ENCODE measurements at regions not wholly inside any gene's neighbourhood (a gene's known extent, or its start where the extent isn't known, plus 50 kb on each side); places are given as distances from the start of the nearest gene placed in this dataset.

DNA sequence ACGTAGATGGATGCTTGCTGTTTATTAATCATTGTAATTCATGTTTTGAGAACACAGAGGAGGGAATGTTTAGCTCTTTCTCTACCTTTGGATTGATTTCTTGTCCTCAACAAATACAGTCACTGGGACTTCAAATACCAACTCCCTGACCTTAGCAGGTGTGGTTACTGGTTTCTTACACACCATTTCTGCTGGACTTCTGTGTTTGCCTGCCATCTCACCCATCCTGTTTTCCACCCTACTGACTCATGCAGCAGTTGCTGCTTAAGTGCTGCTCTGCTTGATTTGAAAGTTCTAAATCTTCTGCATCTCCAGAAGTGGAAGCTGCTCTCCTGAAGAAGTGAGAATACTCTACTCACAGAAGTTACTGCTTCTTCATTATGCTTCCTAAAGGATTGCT, 170.3 kb downstream of the ZPLD1 start:
- WGBS, result 72% methylated on average over 1 of the region's 1 CpG
- Histone ChIP-seq H3K27me3 (ENCODE audit: control insufficient read depth, insufficient read depth) (no peaks in the 10 kb centered on the region), H3K4me3 (ENCODE audit: low read length) (no peak overlapping the region), H3K9me3 (ENCODE audit: control insufficient read depth, low read length) (no peaks in the 10 kb centered on the region), H3K4me1 (ENCODE audit: control insufficient read depth, insufficient read depth, low read length) (no peaks in the 10 kb centered on the region), H3K27ac (ENCODE audit: low read length) (no peak overlapping the region)
- ATAC-seq (no peak), DNase-seq (no peak)
- intact Hi-C loops (cut with DNase I), result no loop called here

- DNase-seq, result no peak
Observed at GRCh38 chr3:102608875-102609274, 174.1 kb downstream of the ZPLD1 start.

DNA sequence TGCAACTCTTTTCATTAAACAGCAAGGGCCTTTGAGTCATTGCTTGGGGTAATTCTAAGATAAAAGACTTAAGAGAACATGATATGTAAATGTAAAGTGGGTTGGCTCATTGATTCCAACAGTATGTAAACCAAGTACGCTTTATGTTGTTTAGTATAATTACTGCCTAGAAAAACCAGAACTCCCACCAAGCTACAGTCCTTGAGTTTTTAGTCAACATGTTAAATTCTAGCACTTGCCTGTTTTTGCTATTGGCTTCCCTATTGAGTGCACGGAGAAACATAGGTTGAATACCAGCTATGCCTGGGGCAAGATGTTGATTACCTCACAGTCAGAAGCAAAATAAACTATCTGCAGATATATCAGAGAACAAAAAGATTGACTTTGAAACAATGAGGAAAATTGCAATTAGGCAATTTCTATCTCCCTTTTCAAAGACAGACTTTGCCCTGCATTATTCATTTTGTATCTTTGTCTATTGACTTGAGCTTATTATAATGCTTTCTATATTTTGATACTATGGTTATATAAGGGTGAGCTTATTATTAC, 179.3 kb downstream of the ZPLD1 start:
- WGBS, result 84% methylated on average over 2 of the region's 2 CpGs

More at GRCh38 chr3:102608875-102609274, 174.1 kb downstream of the ZPLD1 start:
- no peaks in the 10 kb centered on the region for H3K4me1 ChIP-seq (ENCODE audit: control insufficient read depth, insufficient read depth, low read length)
- H3K27me3 ChIP-seq (ENCODE audit: control insufficient read depth, insufficient read depth), result no peaks in the 10 kb centered on the region
- ATAC-seq, result no peak
- H3K27ac ChIP-seq (ENCODE audit: low read length), result no peak overlapping the region
- WGBS, result 69% methylated on average over 2 of the region's 2 CpGs
- no peak overlapping the region for H3K4me3 ChIP-seq (ENCODE audit: low read length)
- H3K9me3 ChIP-seq (ENCODE audit: control insufficient read depth, low read length), result no peaks in the 10 kb centered on the region
- intact Hi-C loops (cut with DNase I), result no loop called here

DNA sequence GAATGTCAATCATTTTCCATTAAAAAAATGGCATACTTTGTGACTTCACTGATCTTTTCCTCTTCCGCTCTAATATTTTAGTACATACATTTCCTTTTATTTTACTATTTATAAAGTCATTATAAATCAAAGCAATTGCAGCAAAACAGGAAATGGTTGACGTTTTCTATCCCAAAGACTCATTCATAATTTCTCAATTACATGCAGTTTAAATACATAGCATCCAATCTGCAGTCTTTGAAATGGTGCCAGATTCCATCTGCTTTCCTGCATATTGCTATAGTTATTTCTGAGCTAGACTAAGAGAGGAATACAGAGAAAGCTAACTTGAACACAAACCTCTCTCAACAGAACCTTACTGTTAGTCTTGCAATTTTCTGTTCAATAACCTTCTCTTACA, 179.8 kb downstream of the ZPLD1 start:
- no peaks in the 10 kb centered on the region for H3K27me3 ChIP-seq (ENCODE audit: control insufficient read depth, insufficient read depth)
- no peaks in the 10 kb centered on the region for H3K4me1 ChIP-seq (ENCODE audit: control insufficient read depth, insufficient read depth, low read length)
- DNase-seq (no peak), ATAC-seq (no peak)
- WGBS, result 37% methylated on average over 2 of the region's 2 CpGs
- H3K9me3 ChIP-seq (ENCODE audit: control insufficient read depth, low read length), result no peaks in the 10 kb centered on the region
- intact Hi-C loops (cut with DNase I), result no loop called here
- H3K4me3 ChIP-seq (ENCODE audit: low read length), result no peak overlapping the region
- H3K27ac ChIP-seq (ENCODE audit: low read length), result no peak overlapping the region

More for the DNA sequence above, 179.3 kb downstream of the ZPLD1 start:
- Histone ChIP-seq H3K27ac (ENCODE audit: low read length) (no peak overlapping the region), H3K9me3 (ENCODE audit: control insufficient read depth, low read length) (no peaks in the 10 kb centered on the region), H3K4me1 (ENCODE audit: control insufficient read depth, insufficient read depth, low read length) (no peaks in the 10 kb centered on the region), H3K4me3 (ENCODE audit: low read length) (no peak overlapping the region), H3K27me3 (ENCODE audit: control insufficient read depth, insufficient read depth) (no peaks in the 10 kb centered on the region)
- DNase-seq (no peak), ATAC-seq (no peak)
- intact Hi-C loops (cut with DNase I), result no loop called here

DNA sequence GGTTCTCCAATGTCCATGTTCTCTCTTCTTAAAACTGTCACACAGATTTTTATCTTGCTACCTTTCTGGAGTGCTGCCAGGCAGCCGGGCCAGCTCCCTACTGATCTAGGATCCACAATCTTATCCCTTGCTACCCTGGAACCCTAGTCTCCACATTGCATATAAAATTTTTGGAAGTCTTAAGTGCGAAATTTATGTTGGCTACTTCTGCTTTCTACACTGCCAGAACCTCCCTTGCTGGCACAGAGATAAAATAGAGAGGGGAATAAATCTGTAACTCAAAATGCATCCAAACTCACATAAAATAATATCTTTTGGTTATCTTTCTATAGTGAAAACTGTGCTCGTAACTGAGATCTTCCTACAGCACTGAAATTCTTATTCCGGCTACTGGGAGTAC, 182.6 kb downstream of the ZPLD1 start:
- 70% methylated on average over 4 of the region's 4 CpGs for WGBS

GRCh38 chr3:102619361-102619760, 184.5 kb downstream of the ZPLD1 start:
- Histone ChIP-seq H3K9me3 (ENCODE audit: control insufficient read depth, low read length) (no peaks in the 10 kb centered on the region), H3K27ac (ENCODE audit: low read length) (no peak overlapping the region), H3K4me1 (ENCODE audit: control insufficient read depth, insufficient read depth, low read length) (no peaks in the 10 kb centered on the region), H3K4me3 (ENCODE audit: low read length) (no peak overlapping the region), H3K27me3 (ENCODE audit: control insufficient read depth, insufficient read depth) (no peaks in the 10 kb centered on the region)
- WGBS, result 87% methylated on average over 1 of the region's 1 CpG
- DNase-seq (no peak), ATAC-seq (no peak)
- intact Hi-C loops (cut with DNase I), result no loop called here

More for the DNA sequence above, 182.6 kb downstream of the ZPLD1 start:
- H3K4me1 ChIP-seq (ENCODE audit: control insufficient read depth, insufficient read depth, low read length), result no peaks in the 10 kb centered on the region
- no peaks in the 10 kb centered on the region for H3K27me3 ChIP-seq (ENCODE audit: control insufficient read depth, insufficient read depth)
- intact Hi-C loops (cut with DNase I), result no loop called here
- DNase-seq, result no peak
- no peaks in the 10 kb centered on the region for H3K9me3 ChIP-seq (ENCODE audit: control insufficient read depth, low read length)
- no peak overlapping the region for H3K4me3 ChIP-seq (ENCODE audit: low read length)
- no peak for ATAC-seq
- H3K27ac ChIP-seq (ENCODE audit: low read length), result no peak overlapping the region

GRCh38 chr3:102629943-102630342, 195.1 kb downstream of the ZPLD1 start:
- Histone ChIP-seq H3K27me3 (ENCODE audit: control insufficient read depth, insufficient read depth) (no peaks in the 10 kb centered on the region), H3K9me3 (ENCODE audit: control insufficient read depth, low read length) (no peaks in the 10 kb centered on the region), H3K4me1 (ENCODE audit: control insufficient read depth, insufficient read depth, low read length) (no peaks in the 10 kb centered on the region), H3K27ac (ENCODE audit: low read length) (no peak overlapping the region), H3K4me3 (ENCODE audit: low read length) (no peak overlapping the region)
- DNase-seq (no peak), ATAC-seq (no peak)
- intact Hi-C loops (cut with DNase I), result no loop called here

DNA sequence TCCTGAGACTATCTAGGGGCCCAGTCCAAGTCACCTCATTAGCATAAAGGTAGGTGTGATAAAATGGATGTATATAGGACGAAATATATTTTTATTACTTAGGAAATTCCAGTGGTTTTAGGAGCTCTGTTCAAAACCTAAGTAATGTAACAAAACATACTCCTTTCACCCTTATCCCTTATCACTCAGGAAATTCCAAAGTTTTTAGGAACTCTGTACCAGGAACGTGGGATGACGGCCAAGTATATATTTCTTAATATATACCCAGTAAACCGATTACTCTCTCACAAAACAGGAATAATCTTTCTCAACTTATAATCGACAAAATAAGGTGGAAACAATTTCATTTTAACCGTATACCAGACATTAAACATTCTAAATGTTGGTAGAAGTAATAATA, 195.7 kb downstream of the ZPLD1 start:
- WGBS, result 41% methylated on average over 6 of the region's 6 CpGs
- H3K27ac ChIP-seq (ENCODE audit: low read length), result no peak overlapping the region
- no peaks in the 10 kb centered on the region for H3K4me1 ChIP-seq (ENCODE audit: control insufficient read depth, insufficient read depth, low read length)
- DNase-seq (no peak), ATAC-seq (no peak)
- H3K9me3 ChIP-seq (ENCODE audit: control insufficient read depth, low read length), result no peaks in the 10 kb centered on the region
- intact Hi-C loops (cut with DNase I), result no loop called here
- no peak overlapping the region for H3K4me3 ChIP-seq (ENCODE audit: low read length)
- no peaks in the 10 kb centered on the region for H3K27me3 ChIP-seq (ENCODE audit: control insufficient read depth, insufficient read depth)

DNA sequence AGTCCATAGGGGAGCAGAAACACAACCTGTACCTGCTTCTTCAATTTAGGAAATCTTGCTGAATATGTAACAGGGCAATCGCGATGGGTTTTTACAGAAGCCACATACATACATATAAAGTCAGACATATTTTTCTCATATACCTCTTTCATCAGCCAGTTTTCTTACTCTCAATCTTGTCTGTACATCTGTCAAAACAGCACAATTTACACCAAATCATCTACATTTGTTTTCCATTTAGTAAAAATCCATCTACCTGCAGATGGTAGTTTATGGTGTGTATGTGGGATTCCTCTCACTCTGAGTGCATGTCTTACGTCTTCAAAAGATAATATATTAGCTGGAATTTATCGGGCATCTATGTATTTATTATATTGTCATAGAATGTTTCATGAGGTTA, 208.7 kb downstream of the ZPLD1 start:
- DNase-seq (no peak), ATAC-seq (no peak)
- H3K27me3 ChIP-seq (ENCODE audit: control insufficient read depth, insufficient read depth), result no peaks in the 10 kb centered on the region
- H3K4me3 ChIP-seq (ENCODE audit: low read length), result no peak overlapping the region
- H3K4me1 ChIP-seq (ENCODE audit: control insufficient read depth, insufficient read depth, low read length), result no peaks in the 10 kb centered on the region
- no peak overlapping the region for H3K27ac ChIP-seq (ENCODE audit: low read length)
- 87% methylated on average over 4 of the region's 4 CpGs for WGBS
- intact Hi-C loops (cut with DNase I), result no loop called here
- H3K9me3 ChIP-seq (ENCODE audit: control insufficient read depth, low read length), result no peaks in the 10 kb centered on the region

DNA sequence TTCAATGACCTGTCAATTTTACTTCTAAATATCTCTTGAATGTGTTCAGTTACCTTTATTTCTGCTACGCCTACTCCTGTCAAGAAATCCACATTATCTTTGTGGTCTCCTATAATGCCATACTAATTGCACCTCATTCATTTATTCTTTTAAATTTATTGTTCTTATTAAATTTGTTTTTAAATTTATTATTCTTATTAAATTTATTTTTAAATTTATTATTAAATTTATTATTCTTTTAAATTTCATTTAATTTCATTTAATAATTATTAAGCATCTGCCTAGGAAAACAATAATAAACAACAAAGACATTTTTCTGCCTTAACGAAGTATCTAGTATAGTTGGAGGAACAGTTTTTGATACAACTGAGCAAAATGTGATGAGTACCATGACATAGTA, 211.7 kb downstream of the ZPLD1 start:
- intact Hi-C loops (cut with DNase I), result no loop called here
- Histone ChIP-seq H3K4me3 (ENCODE audit: low read length) (no peak overlapping the region), H3K9me3 (ENCODE audit: control insufficient read depth, low read length) (no peaks in the 10 kb centered on the region), H3K4me1 (ENCODE audit: control insufficient read depth, insufficient read depth, low read length) (no peaks in the 10 kb centered on the region), H3K27ac (ENCODE audit: low read length) (no peak overlapping the region), H3K27me3 (ENCODE audit: control insufficient read depth, insufficient read depth) (no peaks in the 10 kb centered on the region)
- no peak for ATAC-seq
- WGBS, result 90% methylated on average over 2 of the region's 2 CpGs
- no peak for DNase-seq

- intact Hi-C loops (cut with DNase I), result no loop called here
- 91% methylated on average over 3 of the region's 3 CpGs for WGBS
- H3K4me3 ChIP-seq (ENCODE audit: low read length), result no peak overlapping the region
- H3K4me1 ChIP-seq (ENCODE audit: control insufficient read depth, insufficient read depth, low read length), result no peaks in the 10 kb centered on the region
- DNase-seq, result no peak
- no peaks in the 10 kb centered on the region for H3K9me3 ChIP-seq (ENCODE audit: control insufficient read depth, low read length)
- ATAC-seq, result no peak
- no peaks in the 10 kb centered on the region for H3K27me3 ChIP-seq (ENCODE audit: control insufficient read depth, insufficient read depth)
- no peak overlapping the region for H3K27ac ChIP-seq (ENCODE audit: low read length)
Observed at GRCh38 chr3:102660653-102661052, 225.8 kb downstream of the ZPLD1 start.
